CD4-positive, alpha-beta memory T cell (primary cell): ENCODE measurements at regions not wholly inside any gene's neighbourhood (a gene's known extent, or its start where the extent isn't known, plus 50 kb on each side); places are given as distances from the start of the nearest gene placed in this dataset.

ENCODE experiments used
- CTCF ChIA-PET: fragments of 350-600 bp; sonication (Branson Sonifier 250); formaldehyde crosslinking; loops from one replicate; lab custom pipeline; 2021; ENCODE audit warnings: inconsistent platforms; ENCODE audit not compliant: partially characterized antibody; lab: Charles Lee
- POLR2A ChIA-PET: fragments of 350-600 bp; sonication (Branson Sonifier 250); formaldehyde crosslinking; loops from one replicate; lab custom pipeline; 2021; ENCODE audit not compliant: partially characterized antibody; lab: Charles Lee
- DNase-seq, 5 donors: peaks; one replicate each; pipeline versions ENCODE4 v3.0.0 to v3.0.0-alpha.2; 2020 to 2022; ENCODE audit warnings: mixed read lengths in 1 of 5
- H3K27ac ChIP-seq: one replicate; pipeline ENCODE4 v1.7.0; 2013; ENCODE audit warnings: low read depth, low read length
- H3K27me3 ChIP-seq: 2 replicates; pipeline ENCODE4 v1.7.0; 2013; ENCODE audit warnings: mild to moderate bottlenecking, low read length, moderate library complexity; ENCODE audit not compliant: insufficient read depth
- H3K36me3 ChIP-seq: 2 replicates; pipeline ENCODE4 v1.7.0; 2013; ENCODE audit warnings: mild to moderate bottlenecking, low read length, moderate library complexity; ENCODE audit not compliant: insufficient read depth
- H3K4me1 ChIP-seq: 2 replicates; pipeline ENCODE4 v1.7.0; 2013; ENCODE audit warnings: mild to moderate bottlenecking, low read length, moderate library complexity; ENCODE audit not compliant: insufficient read depth
- H3K4me3 ChIP-seq, 2 donors: one replicate each; pipeline ENCODE4 v1.7.0; 2013; ENCODE audit warnings: low read length in 2 of 2, mild to moderate bottlenecking in 1 of 2
- H3K9me3 ChIP-seq, 2 donors: one replicate each; pipeline ENCODE4 v1.7.0; 2013; ENCODE audit warnings: low read length in 2 of 2, control low read depth in 1 of 2; ENCODE audit not compliant: control insufficient read depth in 1 of 2
- H3K27ac Mint-ChIP-seq, 7 donors: one replicate each; pipeline ENCODE4 v1.8.0; 2020 to 2021; ENCODE audit warnings: mixed read lengths in 7 of 7, mild to moderate bottlenecking in 6 of 7, inconsistent platforms in 3 of 7, moderate library complexity in 3 of 7
- H3K27me3 Mint-ChIP-seq, 2 donors: one replicate each; pipeline ENCODE4 v1.8.0; 2020 to 2021; ENCODE audit warnings: mixed read lengths in 2 of 2
- H3K36me3 Mint-ChIP-seq, 2 donors: one replicate each; pipeline ENCODE4 v1.8.0; 2020 to 2021; ENCODE audit warnings: mixed read lengths in 2 of 2, inconsistent platforms in 1 of 2, mild to moderate bottlenecking in 1 of 2
- H3K4me1 Mint-ChIP-seq, 4 donors: one replicate each; pipeline ENCODE4 v1.8.0; 2020 to 2021; ENCODE audit warnings: mixed read lengths in 4 of 4, mild to moderate bottlenecking in 1 of 4
- H3K4me3 Mint-ChIP-seq, 8 donors: one replicate each; pipeline ENCODE4 v1.8.0; 2020 to 2021; ENCODE audit warnings: mixed read lengths in 8 of 8, mild to moderate bottlenecking in 7 of 8, moderate library complexity in 6 of 8, inconsistent platforms in 3 of 8
- H3K9me3 Mint-ChIP-seq, 8 donors: one replicate each; pipeline ENCODE4 v1.8.0; 2020 to 2021; ENCODE audit warnings: mixed read lengths in 8 of 8, mild to moderate bottlenecking in 5 of 8, inconsistent platforms in 3 of 8, moderate library complexity in 1 of 8
- intact Hi-C: fragments of 100-400 bp; cut with micrococcal nuclease; formaldehyde crosslinking; loops from one replicate; pipeline ENCODE4 v1.15.1; 2023

DNA sequence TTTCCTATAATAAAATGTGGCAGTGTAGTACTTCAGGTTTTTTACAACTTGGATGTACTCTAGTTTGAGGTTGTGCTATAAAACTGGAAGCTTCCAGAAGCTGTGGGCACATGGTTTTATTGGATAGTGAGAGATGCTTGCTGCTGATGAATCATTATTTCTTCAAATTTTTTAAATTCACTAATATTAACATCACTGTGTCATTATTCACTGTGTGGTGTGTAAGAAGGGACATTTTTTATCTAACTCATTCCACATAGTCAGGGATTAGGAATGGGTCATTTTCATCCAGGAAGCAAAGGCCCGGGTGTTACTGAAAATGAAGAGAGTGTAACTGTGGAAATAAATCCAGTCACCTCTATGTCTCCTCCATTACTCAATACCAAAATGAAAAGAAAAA, 421.0 kb downstream of the TENT5A start:
- POLR2A ChIA-PET = no interaction called here
- intact Hi-C loops = no loop called here
- H3K4me1 Mint-ChIP-seq = no peaks in the 10 kb centered on the region
- Histone ChIP-seq H3K9me3 (no peaks in the 10 kb centered on the region), H3K4me1 (no peaks in the 10 kb centered on the region), H3K27me3 (no peaks in the 10 kb centered on the region), H3K4me3 (no peak overlapping the region), H3K27ac (no peak overlapping the region), H3K36me3 (no peaks in the 10 kb centered on the region)
- H3K27ac Mint-ChIP-seq = no peak overlapping the region
- DNase-seq = no peak
- H3K27me3 Mint-ChIP-seq = no peaks in the 10 kb centered on the region
- H3K36me3 Mint-ChIP-seq = no peaks in the 10 kb centered on the region
- no peak overlapping the region for H3K4me3 Mint-ChIP-seq
- H3K9me3 Mint-ChIP-seq = peaks cover 0 to 3% (median under 1%) of the 10 kb centered on the region in 8 donors
- CTCF ChIA-PET = no interaction called here

DNA sequence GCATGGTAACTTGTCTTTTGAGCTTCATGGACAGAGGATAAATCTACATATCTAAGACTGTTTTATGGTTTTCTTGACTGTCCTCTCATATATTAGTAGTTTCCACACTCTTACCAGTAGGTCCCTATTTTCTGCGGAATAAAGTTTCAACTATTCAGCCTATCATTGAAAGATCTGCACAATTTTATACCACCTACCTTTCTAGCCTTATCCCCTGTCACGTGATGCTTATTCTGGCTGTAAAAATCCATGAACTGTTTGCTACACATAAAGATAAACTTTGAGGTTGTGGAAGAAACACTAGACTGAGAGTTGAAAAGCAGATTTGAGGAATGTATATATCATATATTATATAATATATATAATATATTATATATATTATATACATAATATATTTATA, 423.8 kb downstream of the TENT5A start:
- Histone ChIP-seq H3K9me3 (peaks cover 0 to 3% of the 10 kb centered on the region in 2 donors), H3K27me3 (no peaks in the 10 kb centered on the region), H3K36me3 (no peaks in the 10 kb centered on the region), H3K27ac (no peak overlapping the region), H3K4me3 (no peak overlapping the region), H3K4me1 (no peaks in the 10 kb centered on the region)
- no peak overlapping the region for H3K4me3 Mint-ChIP-seq
- intact Hi-C loops = no loop called here
- no peaks in the 10 kb centered on the region for H3K36me3 Mint-ChIP-seq
- H3K27me3 Mint-ChIP-seq = no peaks in the 10 kb centered on the region
- H3K9me3 Mint-ChIP-seq = peaks cover 0 to 4% (median 0%) of the 10 kb centered on the region in 8 donors
- CTCF ChIA-PET = no interaction called here
- H3K4me1 Mint-ChIP-seq = no peaks in the 10 kb centered on the region
- no peak for DNase-seq
- POLR2A ChIA-PET = no interaction called here
- no peak overlapping the region for H3K27ac Mint-ChIP-seq

DNA sequence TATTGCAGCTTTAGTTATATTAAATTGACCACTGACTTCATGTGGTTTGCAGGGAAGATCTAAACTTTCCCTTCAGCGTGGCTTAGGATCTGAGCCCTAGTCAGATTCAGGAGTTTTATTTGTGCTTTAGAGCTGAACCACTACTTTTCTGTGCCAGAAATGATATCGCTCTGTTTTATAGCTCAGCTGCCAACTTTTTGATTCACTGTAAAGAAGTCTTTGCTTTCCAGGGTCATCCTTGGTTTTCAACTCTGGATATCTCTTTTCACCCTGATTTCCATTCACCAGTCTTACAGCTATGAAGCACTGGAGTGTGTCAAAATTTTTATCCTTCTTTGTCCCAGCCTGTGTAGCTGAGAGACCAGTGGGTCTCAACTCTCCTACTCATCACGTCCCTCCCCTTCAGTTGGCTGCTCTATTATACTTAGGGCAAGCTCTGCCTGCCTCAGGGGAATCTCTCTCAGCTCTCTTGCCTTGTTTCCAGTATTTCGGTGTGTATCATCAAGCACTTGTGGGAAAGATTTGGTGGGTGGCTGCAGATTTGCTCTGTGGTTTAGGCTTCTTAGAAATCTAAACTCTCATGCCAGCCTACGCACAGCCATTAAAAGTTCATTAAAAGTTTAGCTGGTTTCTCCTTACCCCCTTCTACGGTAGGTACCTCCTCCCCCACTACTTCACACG, 425.5 kb downstream of the TENT5A start:
- intact Hi-C loops = no loop called here

DNA sequence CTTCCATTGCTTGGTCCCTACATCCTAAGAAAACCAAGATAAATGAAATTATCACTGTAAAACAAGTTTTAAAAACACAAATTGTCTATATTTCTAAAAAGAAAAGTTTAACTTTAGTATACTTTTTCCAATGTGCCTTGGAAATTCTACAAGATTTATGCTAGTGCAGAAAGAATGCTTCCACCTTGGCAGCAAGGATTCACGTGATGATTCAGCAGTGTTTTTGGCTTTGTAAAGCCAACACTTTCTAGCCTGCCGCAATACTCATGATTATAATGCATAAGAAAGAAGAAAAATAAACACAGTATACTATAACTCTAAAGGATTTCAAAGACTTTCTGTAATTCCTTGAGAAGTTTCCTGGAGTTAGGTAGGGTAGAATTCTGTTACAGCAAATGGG, 442.7 kb downstream of the TENT5A start:
- H3K9me3 ChIP-seq = no peaks in the 10 kb centered on the region
- Mint-ChIP-seq H3K9me3 (peaks cover 5 to 17% (median 11%) of the 10 kb centered on the region in 8 donors), H3K27ac (no peak overlapping the region), H3K36me3 (no peaks in the 10 kb centered on the region), H3K4me3 (no peak overlapping the region), H3K27me3 (no peaks in the 10 kb centered on the region), H3K4me1 (no peaks in the 10 kb centered on the region)
- ChIA-PET CTCF (no interaction called here), POLR2A (no interaction called here)
- no peaks in the 10 kb centered on the region for H3K4me1 ChIP-seq
- H3K27ac ChIP-seq = no peak overlapping the region
- no peaks in the 10 kb centered on the region for H3K36me3 ChIP-seq
- intact Hi-C loops = no loop called here
- no peaks in the 10 kb centered on the region for H3K27me3 ChIP-seq
- no peak overlapping the region for H3K4me3 ChIP-seq
- DNase-seq = no peak

More for the DNA sequence above, 425.5 kb downstream of the TENT5A start:
- Mint-ChIP-seq H3K4me1 (no peaks in the 10 kb centered on the region), H3K36me3 (no peaks in the 10 kb centered on the region), H3K9me3 (peaks cover 0 to 4% (median 0%) of the 10 kb centered on the region in 8 donors), H3K4me3 (no peak overlapping the region), H3K27ac (no peak overlapping the region), H3K27me3 (no peaks in the 10 kb centered on the region)
- DNase-seq = no peak
- Histone ChIP-seq H3K4me1 (no peaks in the 10 kb centered on the region), H3K27me3 (no peaks in the 10 kb centered on the region), H3K36me3 (no peaks in the 10 kb centered on the region), H3K4me3 (no peak overlapping the region), H3K27ac (no peak overlapping the region), H3K9me3 (peaks cover 0 to 3% of the 10 kb centered on the region in 2 donors)
- CTCF ChIA-PET = no interaction called here
- POLR2A ChIA-PET = no interaction called here

DNA sequence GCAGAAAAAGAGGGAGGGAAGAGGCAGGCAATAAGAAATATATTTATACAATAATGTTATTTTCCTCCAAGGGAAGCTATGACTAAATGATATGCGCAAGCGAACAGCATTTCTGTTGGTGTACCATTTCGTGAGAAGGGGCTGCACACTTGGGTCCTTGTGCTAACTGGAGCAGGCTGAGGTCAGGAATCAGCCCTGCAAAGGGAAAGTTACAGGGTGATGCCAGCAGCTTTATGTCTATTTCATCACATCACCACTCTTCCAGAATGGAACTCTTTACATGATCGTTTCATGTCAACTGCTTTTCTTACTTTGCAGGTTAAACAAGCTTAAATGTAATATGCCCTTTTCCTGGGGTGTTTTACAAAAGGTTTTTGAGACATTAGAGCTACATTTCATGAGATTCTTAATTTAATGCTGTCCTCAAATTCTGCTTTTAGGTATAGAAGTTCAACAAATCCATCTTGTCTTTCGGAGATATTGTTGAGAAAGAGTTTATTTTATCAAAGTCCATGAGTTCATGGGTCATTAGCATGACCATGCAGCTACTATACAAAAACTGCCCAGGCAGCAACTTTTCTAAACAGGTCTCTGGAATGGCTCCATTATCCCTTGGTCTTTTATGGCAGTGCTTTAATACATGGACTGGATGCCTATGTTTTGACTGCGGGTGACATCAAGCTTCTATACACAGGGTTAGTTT, 443.8 kb downstream of the TENT5A start:
- Mint-ChIP-seq H3K9me3 (peaks cover 5 to 12% (median 10%) of the 10 kb centered on the region in 8 donors), H3K4me1 (no peaks in the 10 kb centered on the region), H3K27ac (no peak overlapping the region), H3K36me3 (no peaks in the 10 kb centered on the region), H3K4me3 (no peak overlapping the region), H3K27me3 (no peaks in the 10 kb centered on the region)
- ChIA-PET POLR2A (no interaction called here), CTCF (no interaction called here)
- Histone ChIP-seq H3K27me3 (no peaks in the 10 kb centered on the region), H3K4me1 (no peaks in the 10 kb centered on the region), H3K4me3 (no peak overlapping the region), H3K9me3 (no peaks in the 10 kb centered on the region), H3K36me3 (no peaks in the 10 kb centered on the region), H3K27ac (no peak overlapping the region)
- intact Hi-C loops = no loop called here
- no peak for DNase-seq

DNA sequence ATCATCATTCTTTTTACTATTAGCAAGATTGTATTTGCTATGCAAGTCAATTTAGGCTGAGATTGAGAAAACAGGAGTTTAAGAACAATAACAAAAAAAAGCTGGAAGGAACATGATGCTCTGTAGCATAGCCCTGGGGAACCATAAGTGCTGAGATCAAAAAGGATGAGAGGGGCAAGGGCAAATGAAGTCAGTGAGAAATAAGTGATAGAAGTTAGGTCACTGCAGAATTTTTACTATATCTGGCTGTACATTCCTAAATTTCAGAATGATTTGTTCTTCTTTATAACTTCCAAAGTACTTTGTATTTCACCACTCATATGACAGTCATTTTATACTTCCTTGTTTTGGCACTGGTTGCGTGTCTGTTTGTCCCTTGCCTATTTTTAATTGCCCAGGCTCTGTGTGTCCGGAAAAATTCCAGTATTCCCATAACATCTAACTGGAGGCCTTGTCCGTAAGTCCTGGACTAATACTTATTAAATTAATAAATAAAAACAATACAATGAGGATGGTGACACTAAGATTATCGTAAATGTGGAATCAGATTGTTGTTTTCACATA, 444.7 kb downstream of the TENT5A start:
- H3K27ac Mint-ChIP-seq = no peak overlapping the region

DNA sequence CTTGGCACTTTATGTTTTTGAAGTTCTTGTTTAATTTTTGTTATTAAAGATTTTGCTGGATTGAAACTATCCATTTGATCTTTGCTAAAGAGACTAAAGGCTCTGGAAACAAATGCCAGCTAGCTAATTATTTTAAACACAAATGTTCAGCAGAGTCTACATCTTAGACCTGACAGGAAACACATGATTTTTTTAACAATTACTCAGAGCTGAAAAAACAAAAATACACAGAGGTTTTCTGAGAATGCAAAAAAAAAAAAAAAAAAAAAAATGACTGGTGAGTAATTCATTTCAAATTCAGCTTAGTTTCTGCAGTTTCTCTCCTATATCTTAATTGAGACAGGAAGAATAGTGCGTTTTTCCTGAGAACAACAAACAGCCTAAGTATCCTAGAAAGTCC, 448.0 kb downstream of the TENT5A start:
- no peak for DNase-seq
- CTCF ChIA-PET = no interaction called here
- no peaks in the 10 kb centered on the region for H3K27me3 Mint-ChIP-seq

More for the DNA sequence above, 444.7 kb downstream of the TENT5A start:
- Histone ChIP-seq H3K4me3 (no peak overlapping the region), H3K36me3 (no peaks in the 10 kb centered on the region), H3K4me1 (no peaks in the 10 kb centered on the region), H3K9me3 (no peaks in the 10 kb centered on the region), H3K27ac (no peak overlapping the region), H3K27me3 (no peaks in the 10 kb centered on the region)
- H3K4me1 Mint-ChIP-seq = no peaks in the 10 kb centered on the region
- no peak for DNase-seq
- ChIA-PET POLR2A (no interaction called here), CTCF (no interaction called here)
- no peaks in the 10 kb centered on the region for H3K27me3 Mint-ChIP-seq
- no peaks in the 10 kb centered on the region for H3K36me3 Mint-ChIP-seq
- no peak overlapping the region for H3K4me3 Mint-ChIP-seq
- H3K9me3 Mint-ChIP-seq = peaks cover 0 to 4% (median 2%) of the 10 kb centered on the region in 8 donors
- intact Hi-C loops = no loop called here

More for the DNA sequence above, 448.0 kb downstream of the TENT5A start:
- H3K27me3 ChIP-seq = no peaks in the 10 kb centered on the region
- no peaks in the 10 kb centered on the region for H3K36me3 ChIP-seq
- H3K4me1 Mint-ChIP-seq = no peaks in the 10 kb centered on the region
- H3K27ac Mint-ChIP-seq = no peak overlapping the region
- intact Hi-C loops = no loop called here
- no peaks in the 10 kb centered on the region for H3K4me1 ChIP-seq
- no peaks in the 10 kb centered on the region for H3K9me3 ChIP-seq
- no peaks in the 10 kb centered on the region for H3K9me3 Mint-ChIP-seq
- POLR2A ChIA-PET = no interaction called here
- H3K4me3 Mint-ChIP-seq = no peak overlapping the region
- no peak overlapping the region for H3K4me3 ChIP-seq
- H3K27ac ChIP-seq = no peak overlapping the region
- no peaks in the 10 kb centered on the region for H3K36me3 Mint-ChIP-seq
